Stomach smooth muscle (tissue), 2 donors: ENCODE measurements at regions not wholly inside any gene's neighbourhood (a gene's known extent, or its start where the extent isn't known, plus 50 kb on each side); places are given as distances from the start of the nearest gene placed in this dataset.

Source experiments
- H3K27ac ChIP-seq: one replicate; pipeline ENCODE4 v1.7.0; 2013; ENCODE audit warnings: mild to moderate bottlenecking, low read length, inconsistent platforms
- H3K27me3 ChIP-seq, 2 donors: one replicate each; pipeline ENCODE4 v1.7.0; 2013; ENCODE audit warnings: low read length in 2 of 2; ENCODE audit not compliant: insufficient read depth in 2 of 2, control insufficient read depth in 1 of 2
- H3K36me3 ChIP-seq, 2 donors: one replicate each; pipeline ENCODE4 v1.7.0; 2013; ENCODE audit warnings: low read length in 2 of 2; ENCODE audit not compliant: control insufficient read depth in 2 of 2, insufficient read depth in 2 of 2
- H3K4me1 ChIP-seq: one replicate; pipeline ENCODE4 v1.7.0; 2013; ENCODE audit warnings: low read length; ENCODE audit not compliant: control insufficient read depth, insufficient read depth
- H3K4me3 ChIP-seq, 2 donors: one replicate each; pipeline ENCODE4 v1.7.0; 2013; ENCODE audit warnings: low read length in 2 of 2
- H3K9ac ChIP-seq, 2 donors: one replicate each; pipeline ENCODE4 v1.7.0; 2013; ENCODE audit warnings: low read length in 2 of 2, mild to moderate bottlenecking in 1 of 2
- H3K9me3 ChIP-seq, 2 donors: one replicate each; pipeline ENCODE4 v1.7.0; 2013; ENCODE audit warnings: low read length in 2 of 2; ENCODE audit not compliant: control insufficient read depth in 2 of 2
- donor health status: healthy.
- donor health status: Pancreatic carcinoma.

- Histone ChIP-seq H3K9ac (no peak overlapping the region), H3K36me3 (no peaks in the 10 kb centered on the region), H3K9me3 (no peaks in the 10 kb centered on the region), H3K4me1 (peaks cover 6% of the 10 kb centered on the region), H3K27me3 (no peaks in the 10 kb centered on the region), H3K27ac (no peak overlapping the region), H3K4me3 (no peak overlapping the region)
Measured at GRCh38 chr5:82332886-82333615, 54.9 kb upstream of the RPS23 start.

GRCh38 chr5:82332064-82332855 lies 54.1 kb upstream of the RPS23 start:
- Histone ChIP-seq H3K27ac (no peak overlapping the region), H3K36me3 (no peaks in the 10 kb centered on the region)

GRCh38 chr5:82331557-82331956 lies 53.4 kb upstream of the RPS23 start:
- Histone ChIP-seq H3K4me3 (no peak overlapping the region), H3K27me3 (no peaks in the 10 kb centered on the region), H3K9me3 (no peaks in the 10 kb centered on the region), H3K36me3 (no peaks in the 10 kb centered on the region), H3K27ac (no peak overlapping the region), H3K9ac (no peak overlapping the region), H3K4me1 (peaks cover 6% of the 10 kb centered on the region)

More at GRCh38 chr5:82332064-82332855, 54.1 kb upstream of the RPS23 start:
- Histone ChIP-seq H3K9me3 (no peaks in the 10 kb centered on the region), H3K27me3 (no peaks in the 10 kb centered on the region), H3K4me3 (no peak overlapping the region), H3K4me1 (peaks cover 6% of the 10 kb centered on the region), H3K9ac (no peak overlapping the region)

- H3K4me1 ChIP-seq: peaks cover 6% of the 10 kb centered on the region
- no peaks in the 10 kb centered on the region for H3K36me3 ChIP-seq
- no peaks in the 10 kb centered on the region for H3K27me3 ChIP-seq
- no peak overlapping the region for H3K27ac ChIP-seq
- H3K9me3 ChIP-seq: no peaks in the 10 kb centered on the region
- no peak overlapping the region for H3K4me3 ChIP-seq
- H3K9ac ChIP-seq: no peak overlapping the region
Measured at GRCh38 chr5:82330530-82331270, 52.5 kb upstream of the RPS23 start.

DNA sequence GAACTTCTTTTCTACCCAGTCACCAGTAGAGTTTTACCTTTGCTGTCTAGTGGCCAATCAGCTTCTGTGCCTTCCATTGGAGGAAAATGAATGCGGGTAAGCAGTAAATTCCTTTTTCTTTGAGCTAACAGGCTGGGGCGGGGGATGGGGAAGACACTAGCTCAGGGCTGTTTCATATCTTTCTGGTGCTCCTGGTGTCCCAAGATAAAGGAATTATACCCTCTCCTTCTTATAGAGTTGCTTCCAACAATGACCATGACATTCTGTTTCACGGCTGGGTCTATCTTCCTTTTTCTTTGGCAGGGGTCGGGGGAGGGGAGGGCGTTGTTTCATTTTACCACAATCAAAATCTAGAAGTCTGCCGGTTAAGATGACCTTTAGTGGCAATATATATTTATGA lies 51.2 kb upstream of the RPS23 start:
- no peaks in the 10 kb centered on the region for H3K36me3 ChIP-seq
- peaks cover 2% of the 10 kb centered on the region for H3K4me1 ChIP-seq
- H3K9ac ChIP-seq: no peak overlapping the region
- H3K9me3 ChIP-seq: no peaks in the 10 kb centered on the region
- H3K27me3 ChIP-seq: no peaks in the 10 kb centered on the region
- H3K27ac ChIP-seq: no peak overlapping the region
- no peak overlapping the region for H3K4me3 ChIP-seq
